ENCODE measurements at regions not wholly inside any gene's neighbourhood (a gene's known extent, or its start where the extent isn't known, plus 50 kb on each side); places are given as distances from the start of the nearest gene placed in this dataset.

GRCh38 chrX:20433388-20433775 is 166.7 kb upstream of the RPS6KA3 start:
- no peak for TF ChIP-seq CTCF (IDR thresholded peaks at IDR 0.05; ENCODE audit: control insufficient read depth, extremely low read depth, insufficient read depth)
- no peak overlapping the region for H3K4me3 ChIP-seq (ENCODE audit: low read depth, low read length)
- DNase-seq (ENCODE audit: low read depth), result no peak

GRCh38 chrX:20432746-20433387 is 166.2 kb upstream of the RPS6KA3 start:
- TF ChIP-seq CTCF (IDR thresholded peaks at IDR 0.05; ENCODE audit: control insufficient read depth, extremely low read depth, insufficient read depth), result no peak
- DNase-seq (ENCODE audit: low read depth), result no peak
- H3K4me3 ChIP-seq (ENCODE audit: low read depth, low read length), result no peak overlapping the region

GRCh38 chrX:20432048-20432447 is 165.3 kb upstream of the RPS6KA3 start:
- no peak for DNase-seq (ENCODE audit: low read depth)
- H3K4me3 ChIP-seq (ENCODE audit: low read depth, low read length), result no peak overlapping the region
- no peak for TF ChIP-seq CTCF (IDR thresholded peaks at IDR 0.05; ENCODE audit: control insufficient read depth, extremely low read depth, insufficient read depth)

GRCh38 chrX:20431486-20431885 is 164.8 kb upstream of the RPS6KA3 start:
- TF ChIP-seq CTCF (IDR thresholded peaks at IDR 0.05; ENCODE audit: control insufficient read depth, extremely low read depth, insufficient read depth), result no peak
- H3K4me3 ChIP-seq (ENCODE audit: low read depth, low read length), result no peak overlapping the region
- no peak for DNase-seq (ENCODE audit: low read depth)

- no peak for TF ChIP-seq CTCF (IDR thresholded peaks at IDR 0.05; ENCODE audit: control insufficient read depth, extremely low read depth, insufficient read depth)
- H3K4me3 ChIP-seq (ENCODE audit: low read depth, low read length), result no peak overlapping the region
- no peak for DNase-seq (ENCODE audit: low read depth)
These were observed 160.6 kb upstream of the RPS6KA3 start for GRCh38 chrX:20427173-20427770.

GRCh38 chrX:20421697-20422096 is 155.0 kb upstream of the RPS6KA3 start:
- no peak overlapping the region for H3K4me3 ChIP-seq (ENCODE audit: low read depth, low read length)
- TF ChIP-seq CTCF (IDR thresholded peaks at IDR 0.05; ENCODE audit: control insufficient read depth, extremely low read depth, insufficient read depth), result no peak
- no peak for DNase-seq (ENCODE audit: low read depth)

- no peak overlapping the region for H3K4me3 ChIP-seq (ENCODE audit: low read depth, low read length)
- DNase-seq (ENCODE audit: low read depth), result no peak
- TF ChIP-seq CTCF (IDR thresholded peaks at IDR 0.05; ENCODE audit: control insufficient read depth, extremely low read depth, insufficient read depth), result no peak
These were observed 154.6 kb upstream of the RPS6KA3 start for GRCh38 chrX:20421275-20421674.
